ENCODE measurements at regions not wholly inside any gene's neighbourhood (a gene's known extent, or its start where the extent isn't known, plus 50 kb on each side); places are given as distances from the start of the nearest gene placed in this dataset.
A peak's percentile ranks its signal among the peaks of the same experiment; 100 is the strongest.
"Not testable (repeated sequence)": the region's sequence is repeated elsewhere in the genome, so short reads cannot be mapped to it uniquely, and the experiment has no call there.

DNA sequence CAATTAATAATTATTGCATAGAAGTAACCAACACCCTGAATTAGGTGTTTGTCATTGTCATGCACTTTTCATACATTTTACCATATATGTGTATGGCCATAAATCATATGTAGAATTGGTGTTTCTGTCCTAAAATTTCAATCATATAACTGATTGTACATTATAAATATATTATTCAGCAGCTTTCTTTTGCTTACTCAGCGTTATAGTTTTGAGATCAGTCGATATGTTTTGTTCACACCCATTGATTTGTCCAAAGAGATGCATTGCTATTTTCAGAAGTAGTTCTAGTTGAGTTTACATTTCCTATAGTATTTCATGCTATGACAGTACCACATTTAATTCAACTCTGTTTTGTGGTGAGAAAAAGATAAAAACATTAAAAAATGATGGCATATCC is 50.5 kb upstream of the PARP4 start:
- no peak for DNase-seq (ENCODE audit: low read depth)

DNA sequence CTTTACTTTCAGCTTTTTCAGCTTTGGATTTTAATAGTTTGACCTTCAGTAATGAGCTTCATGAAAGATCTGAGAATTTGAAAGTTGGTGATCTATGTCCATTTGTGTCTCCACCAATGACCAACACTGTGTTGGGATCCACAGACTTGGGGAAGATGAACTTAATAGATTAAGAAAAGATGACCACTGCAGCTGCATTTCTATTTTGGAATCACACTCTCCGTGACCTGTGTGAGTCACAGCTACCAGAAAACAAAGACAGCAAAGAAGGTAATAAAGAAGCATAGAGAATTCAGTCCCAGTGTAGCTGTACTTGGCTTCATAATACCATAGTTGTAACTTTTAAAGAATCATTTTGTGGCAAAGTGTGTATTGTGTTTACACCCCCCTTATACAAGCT is 51.4 kb upstream of the PARP4 start:
- DNase-seq (ENCODE audit: low read depth) = not testable (repeated sequence)

DNA sequence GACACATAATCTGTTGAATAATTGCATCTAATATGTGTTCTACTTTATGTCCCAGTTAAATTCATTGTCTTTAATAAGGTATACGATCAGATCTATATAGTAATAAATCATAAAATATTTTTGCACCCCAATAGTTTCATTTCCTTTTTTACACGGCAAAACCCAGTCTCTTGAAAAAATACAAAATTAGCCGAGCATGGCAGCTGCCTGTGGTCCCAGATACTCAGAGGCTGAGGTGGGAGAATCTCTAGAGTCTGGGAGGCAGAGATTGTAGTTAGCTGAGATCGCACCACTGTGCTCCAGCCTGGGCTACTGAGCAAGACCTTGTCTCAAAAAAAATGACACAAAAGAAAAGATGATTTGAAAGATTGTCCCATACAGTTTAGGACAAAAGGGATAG is 52.3 kb upstream of the PARP4 start:
- DNase-seq (ENCODE audit: low read depth) = no peak

DNA sequence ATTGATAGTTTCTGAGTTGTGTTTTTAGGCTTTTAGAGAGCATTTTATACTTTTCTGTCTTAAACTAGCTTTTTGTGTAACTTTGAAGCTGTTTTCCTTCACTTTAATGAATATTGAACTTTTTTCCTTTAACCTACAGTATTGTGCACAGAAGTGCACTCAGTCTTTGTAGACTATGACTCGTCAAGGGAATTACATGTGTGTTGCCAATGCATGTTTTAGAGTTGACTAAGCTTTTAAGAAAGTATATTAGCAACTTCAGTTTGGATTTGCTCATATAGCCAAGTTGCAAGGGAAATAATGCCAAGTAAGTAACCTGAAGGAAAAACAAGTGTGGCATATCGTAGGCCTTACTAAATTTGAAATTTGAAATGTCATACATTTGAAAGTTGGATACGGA is 55.0 kb upstream of the PARP4 start:
- DNase-seq (ENCODE audit: low read depth) = peak; percentile 16

DNA sequence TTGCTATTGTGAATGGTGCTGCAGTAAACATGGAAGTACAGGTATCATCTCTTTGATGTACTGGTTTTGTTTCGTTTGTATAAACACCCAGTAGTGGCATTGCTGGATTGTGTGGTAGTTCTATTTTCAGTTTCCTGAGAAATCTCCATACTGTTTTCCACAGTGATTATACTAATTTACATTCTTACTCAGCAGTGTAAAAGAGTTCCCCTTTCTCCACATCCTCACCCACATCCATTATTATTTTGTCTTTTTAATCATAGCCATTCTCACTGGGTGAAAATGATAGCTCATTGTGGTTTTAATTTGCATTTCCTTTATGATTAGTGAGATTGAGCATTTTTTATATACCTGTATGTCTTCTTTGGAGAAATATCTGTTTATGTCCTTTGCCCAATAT is 62.3 kb upstream of the PARP4 start:
- no peak for DNase-seq (ENCODE audit: low read depth)

DNA sequence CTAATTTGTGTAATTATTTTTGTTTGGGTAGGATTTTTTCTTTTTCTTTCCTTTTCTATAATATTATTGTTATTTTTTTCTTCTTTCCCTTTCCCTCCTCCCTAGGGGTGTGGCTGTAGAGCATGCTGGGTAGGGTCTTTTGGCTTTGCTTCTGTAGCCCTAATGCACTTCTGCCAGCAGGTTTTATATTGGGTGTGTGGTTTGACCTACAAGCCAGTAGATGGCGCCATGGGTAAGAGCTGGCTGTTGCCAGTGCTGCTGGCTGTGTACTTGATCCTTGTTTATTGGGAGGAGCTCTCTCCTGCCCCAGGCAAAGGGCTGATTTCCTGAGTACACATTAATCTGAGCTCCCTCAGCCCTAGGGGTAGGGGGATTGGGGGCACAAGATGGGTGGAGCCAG is 67.7 kb upstream of the PARP4 start:
- DNase-seq (ENCODE audit: low read depth) = peak; percentile 9

DNA sequence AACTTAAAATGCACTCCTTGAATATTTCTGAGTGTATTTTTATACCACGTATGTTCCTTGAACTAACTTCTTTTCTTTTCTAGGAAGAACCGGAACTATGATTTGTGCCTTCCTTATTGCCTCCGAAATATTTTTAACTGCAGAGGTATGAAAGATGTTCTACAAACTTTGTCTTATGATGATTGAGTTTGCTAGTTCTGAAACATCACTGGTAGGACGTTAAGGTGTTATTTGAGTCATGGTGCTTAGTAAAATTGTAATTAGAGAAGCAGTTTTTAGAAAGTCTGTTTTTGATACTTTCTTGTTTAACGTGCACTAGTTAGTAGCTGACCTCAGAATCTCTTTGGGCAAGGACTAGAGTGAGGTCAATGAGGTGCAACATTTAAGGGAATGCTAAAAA is 69.0 kb upstream of the PARP4 start:
- DNase-seq (ENCODE audit: low read depth) = not testable (repeated sequence)

DNA sequence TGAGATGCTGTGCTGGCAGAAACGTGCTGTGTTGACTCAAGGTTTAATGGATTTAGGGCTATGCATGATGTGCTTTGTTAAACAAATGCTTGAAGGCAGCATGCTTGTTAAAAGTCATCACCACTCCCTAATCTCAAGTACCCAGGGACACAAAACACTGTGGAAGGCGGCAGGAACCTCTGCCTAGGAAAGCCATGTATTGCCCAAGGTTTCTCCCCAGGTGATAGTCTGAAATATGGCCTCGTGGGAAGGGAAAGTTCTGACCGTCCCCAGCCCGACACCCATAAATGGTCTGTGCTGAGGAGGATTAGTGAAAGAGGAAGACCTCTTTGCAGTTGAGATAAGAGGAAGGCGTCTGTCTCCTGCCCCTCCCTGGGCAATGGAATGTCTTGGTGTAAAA is 79.1 kb upstream of the PARP4 start:
- DNase-seq (ENCODE audit: low read depth) = not testable (repeated sequence)

DNA sequence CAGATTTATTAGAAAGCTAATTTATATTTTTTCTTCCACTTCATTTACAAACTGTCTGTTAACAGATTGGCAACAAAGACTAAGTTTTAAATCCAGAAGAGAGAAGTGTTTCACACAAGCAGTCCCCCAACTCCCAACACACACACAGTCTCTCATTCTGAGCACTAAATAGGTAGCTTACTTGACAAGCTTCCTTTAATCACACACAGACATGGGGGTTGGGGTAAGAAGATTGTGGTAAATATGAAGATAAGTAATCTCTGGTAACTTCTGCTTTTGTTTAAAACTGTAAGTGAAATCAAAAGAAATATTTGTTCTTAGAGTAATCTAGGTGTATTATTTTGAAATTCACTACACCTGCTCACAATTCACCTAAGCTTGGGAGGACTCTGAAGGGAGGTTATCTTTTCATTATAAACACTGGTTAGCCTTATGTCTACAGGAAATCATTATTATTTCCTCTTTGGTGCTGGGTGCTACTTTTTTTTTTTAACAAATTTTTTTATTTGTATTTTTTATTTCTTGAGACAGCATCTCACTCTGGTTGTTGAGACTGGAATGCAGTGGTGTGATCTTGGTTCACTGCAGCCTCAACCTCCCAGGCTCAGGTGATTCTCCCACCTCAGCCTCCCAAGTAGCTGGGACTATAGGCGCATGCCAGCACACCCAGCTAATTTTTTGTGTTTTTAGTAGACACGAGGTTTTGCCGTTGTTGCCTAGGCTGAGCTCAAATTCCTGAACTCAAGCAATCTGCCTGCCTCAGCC is 82.1 kb upstream of the ATP12A start:
- not testable (repeated sequence) for DNase-seq (ENCODE audit: low read depth)

DNA sequence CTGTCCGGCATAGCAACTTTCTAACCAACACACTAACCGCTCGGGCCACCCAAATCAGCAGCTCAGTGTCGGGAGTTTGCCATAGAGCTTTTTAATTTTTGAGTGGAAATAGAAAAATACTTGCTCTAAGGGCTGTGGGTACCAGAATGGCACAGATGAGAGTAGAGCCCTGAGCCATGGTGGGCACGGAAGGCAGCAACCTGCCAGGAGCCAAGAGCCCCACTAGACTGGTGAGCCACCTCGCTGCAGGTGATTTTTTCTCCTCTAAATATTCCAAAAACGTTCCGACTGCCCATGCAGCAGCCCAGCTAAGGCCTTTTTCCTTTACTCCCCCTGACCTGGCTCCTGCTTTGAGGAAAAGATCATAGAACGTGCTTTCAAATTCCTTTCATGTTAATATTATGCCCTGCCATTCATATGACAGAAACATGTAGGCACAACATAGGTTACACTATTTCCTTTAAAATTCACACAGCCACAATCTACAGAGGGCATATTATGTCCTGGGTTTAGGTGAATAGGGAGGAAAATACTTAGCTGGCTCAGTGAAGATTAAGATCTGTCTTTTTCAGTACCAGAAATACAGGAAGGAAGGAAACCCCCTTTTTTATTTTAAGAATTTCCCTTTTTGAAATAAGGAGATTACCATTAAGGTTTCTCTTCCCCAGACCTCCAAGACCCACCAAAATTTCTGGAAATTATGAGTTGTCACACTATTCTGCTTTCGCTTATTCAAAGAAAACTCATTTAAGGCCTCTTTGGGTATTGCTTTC is 81.0 kb upstream of the ATP12A start:
- not testable (repeated sequence) for DNase-seq (ENCODE audit: low read depth)

DNA sequence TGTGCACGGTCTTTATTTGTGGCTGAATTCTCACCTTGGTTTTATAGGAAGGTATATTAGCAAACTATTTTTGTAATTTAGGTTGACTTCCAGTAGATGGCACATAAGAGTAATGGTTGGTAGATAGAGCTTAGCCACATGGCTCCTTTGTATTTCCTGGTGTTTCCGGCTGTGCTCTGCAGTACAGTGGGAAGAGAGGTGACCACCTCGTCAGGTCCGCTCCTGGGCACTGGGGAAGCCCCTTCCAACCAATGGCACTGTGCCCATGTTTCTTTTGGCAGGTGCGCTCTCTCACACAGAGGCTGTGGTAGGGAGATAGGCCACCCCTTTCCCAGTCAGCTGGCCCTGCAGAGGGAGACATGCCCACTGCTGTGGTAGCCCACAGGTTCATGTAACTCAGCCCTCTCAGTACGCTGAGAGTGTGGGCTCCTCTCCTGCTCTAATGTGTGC is 74.3 kb upstream of the ATP12A start:
- no peak for DNase-seq (ENCODE audit: low read depth)

DNA sequence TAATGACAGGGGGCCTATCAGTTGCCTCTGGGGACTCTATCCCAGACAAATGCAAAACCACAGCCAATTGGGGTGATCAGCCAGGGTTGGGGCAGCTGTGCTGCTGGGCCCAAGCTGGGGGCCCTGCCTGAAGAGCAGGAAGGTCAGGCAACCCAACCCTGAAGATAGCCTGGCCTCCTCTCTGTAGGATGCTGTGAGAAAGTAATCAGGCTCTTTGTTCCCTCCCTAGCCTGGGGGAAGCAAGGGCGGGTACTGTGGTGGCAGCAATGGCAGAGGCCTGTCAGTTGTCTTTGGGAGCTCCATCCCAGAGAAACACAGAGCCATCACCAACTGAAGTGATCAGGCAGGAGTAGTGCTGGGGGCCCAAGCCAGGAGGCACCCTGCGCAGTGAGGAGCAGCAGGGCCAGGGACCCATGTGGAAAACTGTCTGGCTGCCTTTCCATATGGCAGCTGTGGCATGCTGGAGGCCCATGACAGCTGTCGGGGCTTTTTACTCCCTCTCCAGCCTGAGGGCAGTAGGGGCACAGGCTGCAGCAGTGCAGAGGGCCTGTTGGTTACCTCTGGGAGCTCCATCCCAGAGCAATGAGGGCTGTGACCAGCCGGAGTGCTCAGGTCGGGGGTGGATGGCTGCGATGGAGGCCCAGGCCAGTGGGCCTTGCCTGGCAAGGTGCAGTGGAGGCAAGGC is 73.6 kb upstream of the ATP12A start:
- DNase-seq (ENCODE audit: low read depth) = no peak

DNA sequence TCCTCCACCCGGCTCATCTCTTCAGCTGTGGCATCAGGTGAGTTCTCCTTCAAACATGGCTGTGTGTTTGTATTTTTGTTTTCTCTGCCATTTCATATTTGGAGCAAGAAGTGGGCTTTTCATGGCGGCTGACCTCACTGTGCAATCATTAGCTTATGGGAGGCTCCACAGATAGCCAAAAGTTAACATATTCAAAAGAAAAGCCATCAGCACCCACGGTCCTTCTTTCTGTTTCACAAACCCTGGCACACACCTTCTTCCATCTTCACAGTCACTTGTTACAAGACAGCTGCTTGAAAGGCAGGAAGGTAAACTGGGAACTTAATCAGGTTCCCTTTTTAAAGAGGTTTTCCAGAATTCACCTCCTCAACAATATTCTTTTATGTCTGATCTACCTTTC is 69.3 kb upstream of the ATP12A start:
- DNase-seq (ENCODE audit: low read depth) = no peak

DNA sequence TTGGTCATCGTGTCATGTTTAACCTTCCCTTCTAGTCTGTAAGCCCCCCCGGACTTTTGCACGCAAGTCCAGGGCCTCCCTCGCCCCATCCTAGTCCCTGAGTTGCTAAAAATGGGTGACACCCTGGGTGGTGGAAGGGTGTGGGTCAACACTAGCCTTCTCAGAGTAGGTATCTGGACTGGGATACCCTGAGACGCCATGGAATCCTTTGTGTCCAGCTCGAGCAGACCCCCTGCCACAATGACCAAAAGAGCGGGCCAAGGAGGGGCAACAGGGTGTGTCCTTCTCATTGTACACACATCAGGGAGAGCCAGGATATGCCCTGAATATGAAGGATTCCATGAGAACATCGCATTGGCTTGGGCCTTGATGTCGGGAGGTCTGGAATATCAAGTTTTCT is 67.5 kb upstream of the ATP12A start:
- DNase-seq (ENCODE audit: low read depth) = no peak

DNA sequence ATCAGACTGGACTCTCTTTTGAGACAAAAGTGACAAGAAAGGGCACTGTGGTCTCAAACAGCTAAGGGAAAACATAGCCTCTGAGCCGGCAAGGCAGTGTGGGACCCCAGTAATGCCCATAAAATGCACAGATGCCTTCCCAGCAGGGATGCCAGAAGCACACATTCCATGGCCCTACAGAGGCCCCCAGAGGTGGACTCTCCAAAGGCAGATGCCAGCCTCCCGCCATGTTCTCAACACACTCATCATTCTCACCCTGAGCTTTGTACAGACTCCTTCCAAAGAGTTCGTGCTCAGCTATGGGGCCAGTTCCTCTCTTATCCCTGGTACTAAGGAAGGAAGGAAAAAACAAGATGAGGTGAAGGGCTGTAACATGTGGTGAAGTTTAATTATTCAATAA is 67.1 kb upstream of the ATP12A start:
- no peak for DNase-seq (ENCODE audit: low read depth)

DNA sequence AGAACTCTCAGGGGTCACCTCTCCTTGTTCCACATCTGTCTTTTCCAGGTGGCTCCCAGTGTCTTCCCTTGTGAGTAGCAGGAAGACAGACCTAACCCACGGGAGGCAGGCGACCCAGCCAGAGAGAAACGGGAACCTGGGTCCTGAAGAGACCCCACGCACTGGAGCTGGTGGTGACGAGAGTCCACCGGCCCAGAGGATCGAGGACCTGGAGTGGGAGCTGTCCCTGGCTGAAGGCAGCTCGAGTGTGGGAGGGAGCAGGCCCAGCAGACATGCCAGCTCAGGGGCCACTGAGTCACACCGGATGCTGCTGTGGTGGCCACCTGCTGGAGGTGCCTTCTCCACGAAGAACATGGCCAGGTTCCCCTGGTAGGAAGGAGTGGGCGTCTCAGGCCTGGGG is 66.5 kb upstream of the ATP12A start:
- no peak for DNase-seq (ENCODE audit: low read depth)

DNA sequence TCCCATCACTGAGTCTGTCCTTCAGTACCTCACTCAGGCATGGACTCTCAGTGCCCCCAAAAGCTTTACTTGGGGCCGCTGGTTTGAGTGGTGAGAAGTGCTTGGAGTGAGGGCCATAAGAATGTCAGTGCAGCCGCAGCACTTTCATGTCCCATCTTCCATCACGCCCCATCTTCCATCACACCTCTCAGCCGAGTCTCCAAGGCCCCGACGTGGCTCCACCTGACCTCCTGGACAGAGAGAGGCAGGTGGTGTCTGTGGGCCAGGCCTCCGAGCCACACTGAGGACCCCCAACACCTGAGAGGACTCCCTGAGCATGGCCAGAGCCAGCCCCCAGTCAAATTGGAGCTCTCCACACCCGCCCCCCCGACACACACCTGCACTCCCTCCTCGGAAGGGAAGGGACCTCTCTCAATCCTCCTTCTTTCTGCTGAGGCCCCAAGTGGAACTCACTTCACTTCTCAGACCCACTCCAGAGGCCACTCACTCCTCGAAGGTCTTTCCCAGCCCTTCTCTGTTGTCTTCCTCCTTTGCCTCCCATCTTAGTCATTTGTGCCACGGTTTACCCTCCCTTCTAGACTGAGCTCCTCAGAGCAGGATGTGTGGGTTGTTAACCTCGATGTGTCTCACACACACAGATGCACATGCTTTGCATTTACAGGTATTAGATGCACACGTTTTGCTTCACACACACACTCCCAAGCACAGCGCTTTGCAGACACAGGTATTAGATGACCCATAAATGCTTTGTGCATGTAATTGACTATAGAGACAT is 65.7 kb upstream of the ATP12A start:
- DNase-seq (ENCODE audit: low read depth) = no peak

DNA sequence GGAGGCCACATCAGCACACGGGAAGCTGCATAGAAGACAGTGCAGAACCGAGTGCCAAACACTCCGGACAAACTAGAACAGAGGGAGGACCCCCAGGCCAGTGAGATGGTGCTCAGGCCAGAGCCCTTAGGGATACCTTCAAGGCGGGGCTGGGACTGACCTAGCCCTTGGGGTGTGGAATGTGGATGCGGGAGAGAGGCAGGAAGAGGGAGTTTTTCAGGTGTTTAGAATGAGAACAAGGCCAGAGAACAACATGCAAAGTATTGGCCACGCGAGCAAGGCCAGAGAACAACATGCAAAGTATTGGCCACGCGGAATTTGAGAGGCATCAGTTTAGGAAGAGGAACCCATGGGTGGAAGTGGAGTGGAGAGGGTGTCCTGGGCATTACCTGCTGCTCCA is 65.1 kb upstream of the ATP12A start:
- DNase-seq (ENCODE audit: low read depth) = no peak

DNA sequence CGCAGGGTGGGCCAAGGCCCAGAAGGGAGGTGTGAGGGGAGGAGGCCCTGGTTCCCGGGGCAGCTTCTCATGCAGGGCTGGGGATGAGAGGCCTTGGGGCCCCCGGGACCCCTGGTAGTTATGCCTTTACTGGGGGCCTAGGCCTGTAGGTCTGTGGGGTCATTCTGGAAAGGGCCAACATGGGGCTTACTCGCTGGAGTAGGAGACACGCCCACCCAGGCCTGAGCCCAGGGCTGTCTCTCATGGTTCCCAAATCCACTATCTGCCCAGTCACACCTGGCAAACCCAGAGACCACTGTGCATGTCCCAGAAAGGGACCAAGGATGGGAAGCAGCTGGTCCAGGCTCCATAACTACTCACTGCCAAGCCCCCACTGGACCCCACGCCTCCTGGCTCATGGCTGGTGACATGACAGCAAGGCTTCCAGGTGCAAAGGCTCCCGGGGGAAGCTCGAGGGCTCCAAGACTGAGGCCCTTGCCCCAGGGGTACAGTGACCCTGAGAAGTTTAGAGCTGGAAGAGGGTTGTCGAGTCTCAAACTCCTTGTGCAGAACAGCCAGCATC is 64.2 kb upstream of the ATP12A start:
- DNase-seq (ENCODE audit: low read depth) = no peak

DNA sequence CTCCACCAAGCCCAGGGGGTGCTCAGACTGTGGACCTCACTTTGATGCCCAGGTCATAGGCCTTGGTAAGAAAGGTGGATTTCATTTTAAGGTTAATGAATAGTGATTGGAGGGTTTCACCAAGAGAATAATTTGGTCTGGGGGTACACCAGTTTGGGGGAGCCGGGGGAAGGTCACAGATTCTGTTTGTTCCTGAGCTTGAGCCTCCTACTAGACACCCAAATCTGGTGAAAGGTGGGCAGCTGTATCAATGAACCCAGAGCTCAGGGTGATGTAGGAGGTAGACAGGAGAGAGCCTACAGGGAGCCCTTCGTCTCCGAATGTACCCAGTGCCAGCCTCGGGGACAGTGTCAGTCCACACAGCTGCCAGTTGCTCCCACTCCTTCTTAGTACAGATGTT is 63.7 kb upstream of the ATP12A start:
- no peak for DNase-seq (ENCODE audit: low read depth)

DNA sequence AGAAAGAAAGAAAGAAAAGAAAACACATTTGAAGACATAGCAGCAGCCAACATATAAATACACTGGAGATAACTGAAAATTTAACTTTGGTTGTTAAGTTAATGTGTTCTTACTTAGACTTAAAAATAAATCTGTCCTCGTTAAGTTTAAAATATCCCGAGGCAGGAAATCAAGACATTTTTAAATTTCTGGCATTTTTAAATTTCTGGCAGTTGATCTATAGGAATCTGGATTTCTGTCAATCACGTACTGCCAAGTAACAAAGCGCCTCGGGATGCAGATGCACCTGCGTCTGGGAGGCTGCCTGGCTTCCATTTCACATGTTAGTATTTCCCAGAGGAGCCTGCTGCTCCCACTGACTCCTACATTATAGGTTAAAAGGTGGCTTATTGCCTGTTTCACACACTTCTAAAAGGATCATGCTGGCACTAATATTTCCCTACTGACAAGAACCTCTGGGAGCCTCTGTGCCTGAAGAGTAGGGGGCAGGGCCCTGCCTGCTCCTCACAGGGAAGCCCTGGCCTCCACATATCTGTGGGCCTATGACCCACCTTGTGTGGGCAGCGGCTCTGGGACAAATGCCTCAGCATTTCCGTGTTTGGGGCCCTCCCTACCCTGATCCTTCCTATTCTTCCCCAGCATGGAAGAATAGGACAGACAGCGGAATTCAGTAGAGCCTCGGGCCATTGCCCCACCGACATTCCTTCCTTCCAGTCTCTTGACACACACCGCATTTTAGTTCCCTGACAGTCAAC is 62.8 kb upstream of the ATP12A start:
- no peak for DNase-seq (ENCODE audit: low read depth)

All from fibroblast of the conjunctiva (primary cell).